PC-9 (cell line): ENCODE measurements at regions not wholly inside any gene's neighbourhood (a gene's known extent, or its start where the extent isn't known, plus 50 kb on each side); places are given as distances from the start of the nearest gene placed in this dataset.

Experiments used
- BruUV-seq: library from RNA; stranded (reverse); fragments of 400-500 nt; replicated peaks from 2 replicates; lab custom pipeline; 2021; lab: Mats Ljungman, UMichigan
- CTCF ChIA-PET: fragments of 300-600 bp; sonication (Branson Sonifier 250); formaldehyde crosslinking; loops from one replicate; lab custom pipeline; 2022; ENCODE audit warnings: antibody characterized with exemption; lab: Charles Lee
- POLR2A ChIA-PET: fragments of 300-600 bp; sonication (Branson Sonifier 250); formaldehyde crosslinking; loops from one replicate; lab custom pipeline; 2022; ENCODE audit warnings: antibody characterized with exemption; ENCODE audit not compliant: unreplicated experiment; lab: Charles Lee
- DNase-seq, 2 experiments: peaks; one replicate each; pipeline versions ENCODE4 v3.0.0 to v3.0.0-alpha.2; 2015 to 2022; ENCODE audit warnings: mixed read lengths in 1 of 2
- H2AFZ ChIP-seq: fragments of 200-600 bp; sonication (generic); 2 replicates; pipeline ENCODE4 v1.8.1; 2017; ENCODE audit warnings: antibody characterized with exemption
- H3F3A ChIP-seq: fragments of 200-600 bp; sonication (generic); 2 replicates; pipeline ENCODE4 v1.8.1; 2017; ENCODE audit warnings: antibody characterized with exemption, mild to moderate bottlenecking, low read depth; ENCODE audit not compliant: insufficient read depth
- H3K27ac ChIP-seq: fragments of 200-600 bp; sonication (generic); 2 replicates; pipeline ENCODE4 v1.6.1; 2016; ENCODE audit warnings: mixed run types
- H3K27me3 ChIP-seq: fragments of 200-600 bp; sonication (generic); 2 replicates; pipeline ENCODE4 v1.6.1; 2016; ENCODE audit warnings: low read depth, mixed run types; ENCODE audit not compliant: insufficient read depth
- H3K36me3 ChIP-seq: fragments of 200-600 bp; sonication (generic); 2 replicates; pipeline ENCODE4 v1.6.1; 2016; ENCODE audit warnings: low read depth, mixed run types
- H3K4me1 ChIP-seq: fragments of 200-600 bp; sonication (generic); replicated peaks from 2 replicates; pipeline ENCODE4 v1.6.1; 2016; ENCODE audit warnings: mixed run types; ENCODE audit not compliant: insufficient read depth
- H3K4me2 ChIP-seq: fragments of 200-600 bp; sonication (generic); 2 replicates; pipeline ENCODE4 v1.6.1; 2017; ENCODE audit warnings: mixed run types
- H3K4me3 ChIP-seq: fragments of 200-600 bp; sonication (generic); 2 replicates; pipeline ENCODE4 v1.6.1; 2016; ENCODE audit warnings: mixed run types
- H3K79me2 ChIP-seq: fragments of 200-600 bp; sonication (generic); 2 replicates; pipeline ENCODE4 v1.6.1; 2017; ENCODE audit warnings: low read depth, mixed run types
- H3K9me2 ChIP-seq: fragments of 200-600 bp; sonication (generic); 2 replicates; pipeline ENCODE4 v1.8.1; 2017; ENCODE audit warnings: mild to moderate bottlenecking; ENCODE audit not compliant: insufficient read depth
- H3K9me3 ChIP-seq: fragments of 200-600 bp; sonication (generic); 2 replicates; pipeline ENCODE4 v1.8.1; 2016; ENCODE audit warnings: low read depth; ENCODE audit not compliant: insufficient read depth
- H4K20me1 ChIP-seq: fragments of 200-600 bp; sonication (generic); 2 replicates; pipeline ENCODE4 v1.8.1; 2017; ENCODE audit not compliant: insufficient read depth
- EZH2 ChIP-seq: fragments of 200-600 bp; sonication (generic); IDR thresholded peaks from 2 replicates; pipeline ENCODE4 v1.8.0; 2017; ENCODE audit warnings: antibody characterized with exemption, low read depth
- intact Hi-C: fragments of 100-400 bp; cut with micrococcal nuclease; formaldehyde crosslinking; loops from one replicate; pipeline ENCODE4 v1.10.0; 2022; ENCODE audit not compliant: unreplicated experiment
- TF ChIP-seq, protein P1 (sequence below): fragments of 200-600 bp; sonication (generic); conservative IDR thresholded peaks from 2 replicates; pipeline ENCODE4 v1.6.1; 2017; ENCODE audit warnings: mixed run types, antibody characterized with exemption, mild to moderate bottlenecking, moderate library complexity

DNA sequence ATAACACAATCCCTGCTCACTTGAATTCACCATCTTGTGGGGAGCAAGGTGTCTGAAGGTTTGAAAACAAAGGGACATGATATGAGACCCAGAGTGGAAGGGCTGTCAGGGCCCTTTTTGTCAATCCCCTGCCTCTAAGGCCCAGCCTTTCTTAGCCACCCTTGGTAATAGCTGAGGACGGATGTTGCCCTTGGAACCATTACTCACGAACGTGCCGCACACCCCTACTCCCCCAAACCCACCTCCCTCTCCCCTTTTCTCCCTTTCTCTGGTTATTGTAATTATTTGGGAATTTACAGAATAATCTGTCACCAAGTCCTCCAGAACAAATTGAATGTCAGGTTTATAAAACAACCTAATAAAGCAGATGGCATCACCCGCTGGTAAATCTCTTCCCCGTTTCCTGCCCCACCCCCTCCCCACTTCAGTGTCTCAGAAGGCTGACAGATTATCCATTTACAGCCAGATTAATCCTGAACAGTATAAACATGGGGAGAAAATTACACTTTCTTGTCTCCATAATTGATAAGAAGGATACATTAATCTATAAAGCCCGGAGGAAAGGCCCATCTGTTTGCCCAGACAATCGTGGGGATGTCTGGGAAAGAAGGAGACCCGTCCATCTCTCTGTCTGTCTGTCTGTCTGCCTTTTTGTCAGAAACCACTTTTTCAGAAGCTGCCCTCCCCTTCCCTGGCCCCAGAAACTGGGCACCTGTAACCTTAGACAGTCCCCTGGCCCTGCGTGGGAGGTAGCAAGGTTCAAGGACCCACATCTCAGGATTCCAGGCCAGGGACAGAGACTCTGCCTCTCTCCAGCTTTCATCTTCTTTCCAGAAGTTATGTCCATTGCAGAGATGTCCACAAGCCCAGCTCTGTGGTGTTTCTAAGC lies 60.6 kb upstream of the CD34 start:
- intact Hi-C loops: no loop called here
- no peaks in the 10 kb centered on the region for H3K4me1 ChIP-seq
- POLR2A ChIA-PET: no interaction called here

DNA sequence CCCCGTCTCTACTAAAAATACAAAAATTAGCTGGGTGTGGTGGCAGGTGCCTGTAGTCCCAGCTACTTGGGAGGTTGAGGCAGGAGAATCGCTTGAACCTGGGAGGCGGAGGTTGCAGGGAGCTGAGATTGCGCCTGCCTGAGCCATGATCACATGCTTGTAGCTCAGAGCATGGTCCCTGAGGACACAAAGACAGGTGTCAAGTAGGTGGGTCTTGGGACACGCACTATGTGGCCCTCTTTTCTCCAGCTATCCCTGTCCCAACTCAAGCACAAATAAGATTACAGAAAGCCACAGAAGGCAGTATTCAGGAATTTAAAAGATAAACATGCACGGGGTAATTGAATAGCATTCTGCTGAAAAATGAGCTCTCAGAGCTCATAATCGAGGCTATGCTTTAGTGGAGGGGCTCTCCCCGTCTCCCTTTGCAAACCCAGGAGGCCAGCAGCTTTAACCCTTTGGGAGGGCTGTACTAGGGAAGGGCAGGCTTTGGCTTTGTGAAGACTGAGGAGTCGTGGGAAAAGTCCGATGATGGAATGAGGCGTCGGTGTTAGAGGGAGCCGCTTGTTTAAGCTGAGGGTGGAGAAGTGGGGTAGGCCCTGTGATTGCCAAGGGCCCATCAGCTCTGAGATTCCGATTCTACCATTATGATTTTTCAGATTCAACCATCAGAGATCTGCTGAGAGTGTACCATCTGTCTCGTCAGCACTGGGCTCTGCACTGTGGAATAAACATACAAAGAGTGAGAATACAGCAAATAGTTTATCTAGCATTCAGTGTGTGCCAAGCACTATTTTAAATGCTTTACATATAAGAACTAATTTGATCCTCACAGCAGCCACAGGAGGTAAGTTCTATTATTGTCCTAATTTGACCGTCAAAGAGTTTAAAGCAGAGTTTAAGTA lies 59.7 kb upstream of the CD34 start:
- no peak overlapping the region for H3K27ac ChIP-seq
- no peaks in the 10 kb centered on the region for H3F3A ChIP-seq
- no peaks in the 10 kb centered on the region for H3K9me3 ChIP-seq
- BruUV-seq: no TSS peak
- no peaks in the 10 kb centered on the region for H3K36me3 ChIP-seq
- no peak overlapping the region for H3K4me3 ChIP-seq
- ChIA-PET POLR2A (no interaction called here), CTCF (interaction anchor here (0.5 kb wide), 1 partner anchor 52 kb away, joined by 3 read pairs; no protein-coding TSS in a partner anchor)
- peaks cover 29% of the 10 kb centered on the region for H3K27me3 ChIP-seq
- no peaks in the 10 kb centered on the region for H3K9me2 ChIP-seq
- TF ChIP-seq EZH2: no peak
- TF ChIP-seq, protein P1, sequence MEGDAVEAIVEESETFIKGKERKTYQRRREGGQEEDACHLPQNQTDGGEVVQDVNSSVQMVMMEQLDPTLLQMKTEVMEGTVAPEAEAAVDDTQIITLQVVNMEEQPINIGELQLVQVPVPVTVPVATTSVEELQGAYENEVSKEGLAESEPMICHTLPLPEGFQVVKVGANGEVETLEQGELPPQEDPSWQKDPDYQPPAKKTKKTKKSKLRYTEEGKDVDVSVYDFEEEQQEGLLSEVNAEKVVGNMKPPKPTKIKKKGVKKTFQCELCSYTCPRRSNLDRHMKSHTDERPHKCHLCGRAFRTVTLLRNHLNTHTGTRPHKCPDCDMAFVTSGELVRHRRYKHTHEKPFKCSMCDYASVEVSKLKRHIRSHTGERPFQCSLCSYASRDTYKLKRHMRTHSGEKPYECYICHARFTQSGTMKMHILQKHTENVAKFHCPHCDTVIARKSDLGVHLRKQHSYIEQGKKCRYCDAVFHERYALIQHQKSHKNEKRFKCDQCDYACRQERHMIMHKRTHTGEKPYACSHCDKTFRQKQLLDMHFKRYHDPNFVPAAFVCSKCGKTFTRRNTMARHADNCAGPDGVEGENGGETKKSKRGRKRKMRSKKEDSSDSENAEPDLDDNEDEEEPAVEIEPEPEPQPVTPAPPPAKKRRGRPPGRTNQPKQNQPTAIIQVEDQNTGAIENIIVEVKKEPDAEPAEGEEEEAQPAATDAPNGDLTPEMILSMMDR: no peak
- no peaks in the 10 kb centered on the region for H3K4me1 ChIP-seq
- DNase-seq: no peak
- H3K4me2 ChIP-seq: no peak overlapping the region
- no peak overlapping the region for H2AFZ ChIP-seq
- intact Hi-C loops: no loop called here
- H4K20me1 ChIP-seq: no peaks in the 10 kb centered on the region
- no peaks in the 10 kb centered on the region for H3K79me2 ChIP-seq

More for the DNA sequence above, 60.6 kb upstream of the CD34 start:
- Histone ChIP-seq H3F3A (no peaks in the 10 kb centered on the region), H3K9me2 (no peaks in the 10 kb centered on the region), H3K27ac (no peak overlapping the region), H4K20me1 (no peaks in the 10 kb centered on the region), H3K4me3 (no peak overlapping the region), H3K27me3 (peaks cover 23% of the 10 kb centered on the region), H3K4me2 (no peak overlapping the region), H3K9me3 (no peaks in the 10 kb centered on the region), H3K36me3 (no peaks in the 10 kb centered on the region), H2AFZ (no peak overlapping the region), H3K79me2 (no peaks in the 10 kb centered on the region)
- no TSS peak for BruUV-seq
- TF ChIP-seq, protein P1: no peak
- TF ChIP-seq EZH2: no peak
- CTCF ChIA-PET: interaction anchor here (0.7 kb wide), 1 partner anchor 26 kb away, joined by 3 read pairs; no protein-coding TSS in a partner anchor
- DNase-seq: no peak

DNA sequence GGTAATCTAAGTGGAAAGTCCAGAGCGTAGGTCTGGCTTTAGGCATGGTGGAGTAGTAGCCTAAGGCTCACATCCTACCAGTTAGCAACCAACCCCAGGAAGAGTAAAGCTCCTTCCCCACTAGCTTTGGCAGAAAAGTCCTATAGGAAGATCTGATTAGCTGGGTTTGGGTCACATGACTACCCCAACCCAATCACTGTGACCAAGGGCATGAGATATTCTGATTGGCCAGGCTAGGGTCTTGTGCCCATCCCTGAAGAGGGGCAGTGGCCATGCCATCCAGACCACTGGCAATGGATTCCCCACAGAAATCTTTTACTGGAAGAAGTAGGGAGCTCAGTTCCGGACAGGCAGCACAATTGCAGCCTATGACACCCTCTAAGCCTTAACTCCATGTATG lies 58.6 kb upstream of the CD34 start:
- ChIA-PET POLR2A (no interaction called here), CTCF (no interaction called here)
- Histone ChIP-seq H4K20me1 (no peaks in the 10 kb centered on the region), H3K27ac (no peak overlapping the region), H3K9me2 (no peaks in the 10 kb centered on the region), H3K79me2 (no peaks in the 10 kb centered on the region), H3F3A (no peaks in the 10 kb centered on the region), H3K4me3 (no peak overlapping the region), H3K4me1 (no peaks in the 10 kb centered on the region), H2AFZ (no peak overlapping the region), H3K27me3 (peaks cover 29% of the 10 kb centered on the region), H3K4me2 (no peak overlapping the region), H3K9me3 (no peaks in the 10 kb centered on the region), H3K36me3 (no peaks in the 10 kb centered on the region)
- intact Hi-C loops: no loop called here
- no peak for TF ChIP-seq EZH2
- TF ChIP-seq, protein P1: no peak
- no peak for DNase-seq
- no TSS peak for BruUV-seq
